ENCODE measurements at regions not wholly inside any gene's neighbourhood (a gene's known extent, or its start where the extent isn't known, plus 50 kb on each side); places are given as distances from the start of the nearest gene placed in this dataset.

DNA sequence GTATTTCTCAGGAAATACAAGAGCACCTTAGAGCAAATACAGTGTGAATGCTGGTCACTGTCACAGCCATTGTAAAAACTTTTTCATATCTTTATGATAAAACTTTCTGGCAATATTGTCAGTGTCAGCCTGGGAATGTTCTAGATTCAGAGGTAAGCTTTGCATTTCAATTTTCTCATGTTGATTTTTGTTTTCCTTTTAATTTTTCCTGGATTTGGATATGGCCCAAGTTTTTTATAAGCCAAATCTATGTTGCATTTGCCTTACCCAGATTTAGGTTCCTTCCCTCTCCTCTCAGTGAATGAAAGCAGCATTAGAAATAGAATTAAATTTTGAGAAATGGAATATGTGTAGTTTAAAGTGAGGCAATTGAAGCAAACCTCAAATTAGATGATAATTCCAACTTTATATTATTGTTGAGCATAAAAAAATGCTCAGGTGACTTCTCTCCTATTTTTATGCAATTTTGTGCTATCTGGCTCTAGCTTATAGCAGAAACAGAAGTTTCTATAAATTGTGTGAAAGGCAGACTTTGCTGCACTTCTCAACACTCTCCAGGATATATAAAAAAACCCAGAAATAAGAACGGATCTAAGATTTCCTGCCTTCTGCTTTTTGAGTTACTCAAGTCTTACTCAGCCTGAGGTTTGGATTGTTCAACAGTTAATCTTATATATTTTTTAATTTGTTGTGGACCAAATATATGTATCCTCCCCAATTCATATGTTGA, 368.2 kb upstream of the PRICKLE1 start:
- no peak for DNase-seq

DNA sequence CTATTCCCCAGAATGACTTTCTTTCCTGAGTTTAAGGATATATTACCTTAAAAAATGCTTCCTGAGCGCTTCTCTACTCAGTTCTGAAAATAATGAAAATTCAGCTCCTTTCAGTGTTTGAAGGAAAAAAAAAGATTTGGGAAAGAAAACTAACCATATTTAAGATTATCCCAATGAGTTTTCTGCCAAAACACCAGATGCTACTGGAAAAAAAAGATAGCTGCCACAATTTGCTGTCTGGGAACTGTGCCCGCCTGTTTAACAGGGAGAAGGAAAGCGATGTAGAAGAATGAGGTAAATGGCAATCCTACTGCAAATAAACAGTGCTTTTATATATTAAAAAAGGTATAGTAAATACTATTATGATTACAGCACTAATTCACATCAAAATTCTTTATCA, 367.6 kb upstream of the PRICKLE1 start:
- DNase-seq: peak; percentile 50

DNA sequence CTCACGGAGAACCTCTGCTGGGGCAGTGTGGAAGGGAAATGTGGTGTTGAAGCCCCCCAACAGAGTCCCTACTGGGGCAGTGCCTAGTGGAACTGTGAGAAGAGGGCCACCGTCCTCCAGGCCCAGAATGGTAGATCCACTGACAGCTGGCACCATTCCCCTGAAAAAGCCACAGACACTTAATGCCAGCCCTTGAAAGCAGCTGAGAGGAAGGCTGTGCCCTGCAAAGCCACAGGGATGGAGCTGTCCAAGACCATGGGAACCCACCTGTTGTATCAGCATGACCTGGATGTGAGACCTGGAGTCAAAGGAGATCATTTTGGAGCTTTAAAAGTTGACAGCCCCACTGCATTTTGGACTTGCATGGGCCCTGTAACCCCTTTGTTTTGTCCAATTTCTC, 363.5 kb upstream of the PRICKLE1 start:
- DNase-seq: no peak

DNA sequence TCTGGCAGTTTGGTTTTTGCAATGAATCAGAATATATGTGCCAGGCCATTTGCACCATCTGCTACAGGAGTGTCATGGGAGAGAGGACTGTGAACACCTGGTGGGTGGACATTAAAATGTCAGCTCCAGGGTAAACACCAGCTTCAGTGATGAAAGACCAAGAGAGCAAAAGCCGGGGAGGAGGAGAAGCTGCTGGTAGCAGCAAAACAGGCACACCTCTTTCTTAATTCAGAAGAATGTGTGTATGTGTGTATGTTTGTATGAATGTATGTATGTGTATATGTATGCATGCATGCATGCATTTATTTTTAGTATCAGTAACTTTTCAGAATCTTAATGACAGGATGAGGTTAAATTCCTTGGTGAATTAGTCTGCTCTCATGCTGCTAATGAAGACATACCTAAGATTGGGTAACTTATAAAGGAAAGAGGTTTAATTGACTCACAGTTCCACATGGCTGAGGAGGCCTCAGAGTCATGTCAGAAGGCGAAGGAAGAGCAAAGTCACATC, 357.4 kb upstream of the PRICKLE1 start:
- peak; percentile 55 for DNase-seq

DNA sequence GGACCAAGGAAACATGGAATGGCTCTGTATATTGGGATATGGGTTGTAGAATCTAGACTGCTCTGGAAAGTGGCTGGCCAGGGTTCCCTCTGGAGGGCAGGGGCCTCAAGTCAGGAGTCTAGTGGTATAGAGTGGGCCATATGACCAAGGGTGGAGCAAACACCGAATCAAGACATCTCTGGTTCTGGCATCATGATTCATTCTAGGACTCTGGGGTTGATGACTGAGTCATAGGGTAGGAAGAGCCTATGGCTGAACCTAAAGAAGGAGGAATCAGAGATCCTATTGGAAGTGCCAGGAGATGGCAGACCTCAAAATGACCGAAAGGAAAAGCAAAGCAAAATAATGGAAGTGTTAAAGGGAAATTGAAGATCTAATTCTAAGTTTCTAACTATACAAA, 356.4 kb upstream of the PRICKLE1 start:
- DNase-seq: no peak

- no peak for DNase-seq
These were observed 355.0 kb upstream of the PRICKLE1 start for GRCh38 chr12:42944516-42944915.

GRCh38 chr12:42936991-42937390, 347.4 kb upstream of the PRICKLE1 start:
- no peak for DNase-seq

DNA sequence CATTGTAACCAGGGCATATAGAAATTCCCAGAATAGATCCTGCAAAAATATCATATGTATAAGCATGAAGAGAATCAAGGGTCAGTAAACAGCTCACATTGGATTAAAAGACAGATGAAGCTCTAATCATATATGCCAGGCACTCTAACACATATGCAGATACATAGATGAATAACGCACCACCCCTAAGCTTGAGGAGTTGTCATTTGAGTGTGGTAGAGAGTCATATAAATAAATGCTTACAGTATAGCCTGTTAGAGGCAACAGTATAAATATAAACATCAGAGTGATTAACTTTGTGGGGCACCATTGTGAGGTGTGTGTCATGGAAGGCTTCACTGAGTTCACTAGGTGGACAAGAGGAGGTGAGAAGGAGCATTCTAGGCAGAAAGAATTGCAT, 346.7 kb upstream of the PRICKLE1 start:
- DNase-seq: no peak

- DNase-seq: no peak
These were observed 346.2 kb upstream of the PRICKLE1 start for GRCh38 chr12:42935756-42936155.

DNA sequence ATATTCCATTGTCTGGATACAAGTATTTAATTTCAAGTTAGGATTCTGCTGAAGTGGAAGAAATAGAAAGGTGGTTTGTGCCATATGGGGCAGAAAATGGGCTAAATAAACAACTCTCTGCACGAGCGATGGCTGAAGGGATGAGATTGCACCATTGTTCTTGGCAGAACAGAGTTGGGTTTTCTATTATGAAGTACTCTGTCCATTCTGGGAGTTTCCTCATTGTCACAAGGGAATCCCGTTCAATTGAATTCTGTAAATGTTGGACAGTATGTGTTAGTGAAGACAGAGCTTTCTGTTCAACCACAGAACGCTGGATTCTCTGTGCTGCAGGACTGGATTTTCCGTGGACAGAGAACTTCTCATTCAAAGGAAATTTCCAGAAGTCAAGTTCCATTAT, 345.5 kb upstream of the PRICKLE1 start:
- DNase-seq: no peak

- DNase-seq: no peak
These were observed 344.0 kb upstream of the PRICKLE1 start for GRCh38 chr12:42933461-42934081.

DNA sequence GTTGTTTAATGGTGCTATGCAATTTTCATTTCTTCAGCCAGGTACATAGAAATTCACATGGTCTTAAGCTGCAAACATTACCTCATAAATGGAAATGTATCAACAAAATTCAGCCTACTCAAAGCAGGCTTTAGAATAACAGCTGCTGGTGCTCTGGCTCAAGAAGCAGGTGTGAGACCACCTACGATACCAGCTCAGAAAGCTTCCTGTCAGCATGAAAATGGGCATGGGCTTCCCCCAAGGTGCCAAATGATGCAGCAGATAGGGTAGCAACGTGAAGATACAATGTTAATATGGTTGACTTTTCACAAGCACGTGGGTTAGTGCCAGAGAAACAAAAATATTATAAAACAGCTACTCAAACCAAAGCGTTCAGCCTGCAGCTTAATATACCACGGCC, 343.4 kb upstream of the PRICKLE1 start:
- DNase-seq: no peak

GRCh38 chr12:42926232-42926631, 336.7 kb upstream of the PRICKLE1 start:
- no peak for DNase-seq

GRCh38 chr12:42924482-42924881, 334.9 kb upstream of the PRICKLE1 start:
- no peak for DNase-seq

- DNase-seq: no peak
These were observed 334.0 kb upstream of the PRICKLE1 start for GRCh38 chr12:42923583-42923982.

GRCh38 chr12:42923156-42923555, 333.6 kb upstream of the PRICKLE1 start:
- no peak for DNase-seq

GRCh38 chr12:42922505-42922850, 332.9 kb upstream of the PRICKLE1 start:
- no peak for DNase-seq

DNA sequence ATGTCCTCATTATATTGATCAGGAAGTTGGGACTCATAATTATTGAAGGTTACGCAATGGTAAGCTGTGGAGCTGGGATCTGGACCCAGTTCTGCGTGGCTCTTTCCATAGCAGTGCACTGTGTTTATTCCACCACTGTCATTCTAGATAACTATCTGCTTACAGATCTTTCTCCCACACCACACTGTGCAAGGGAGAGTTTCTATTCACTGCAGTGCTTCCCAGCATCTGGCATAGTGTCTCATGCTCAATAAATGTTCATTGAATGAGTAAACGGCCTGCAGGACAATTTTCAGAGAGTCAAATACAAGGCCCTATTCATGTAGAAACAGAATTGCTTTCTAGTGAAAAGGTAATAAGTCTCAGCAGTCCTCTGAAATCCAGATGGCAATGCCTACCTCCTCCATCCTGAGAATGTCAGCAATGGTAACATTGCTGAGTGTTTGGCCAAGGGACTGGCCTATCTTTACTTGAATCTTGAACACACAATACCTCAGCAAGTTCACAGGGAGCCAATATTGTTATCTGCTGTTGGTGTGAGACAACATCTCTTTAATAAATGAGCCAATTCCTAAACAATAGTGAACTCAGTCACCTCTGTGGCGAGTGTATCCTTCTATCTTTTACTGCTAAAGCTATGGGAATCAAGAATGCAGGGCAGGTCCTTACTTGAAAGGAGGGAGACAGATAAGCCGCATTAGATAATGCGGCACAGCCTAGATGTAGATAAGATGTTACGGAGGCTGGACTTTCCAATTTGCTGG, 332.4 kb upstream of the PRICKLE1 start:
- no peak for DNase-seq

DNA sequence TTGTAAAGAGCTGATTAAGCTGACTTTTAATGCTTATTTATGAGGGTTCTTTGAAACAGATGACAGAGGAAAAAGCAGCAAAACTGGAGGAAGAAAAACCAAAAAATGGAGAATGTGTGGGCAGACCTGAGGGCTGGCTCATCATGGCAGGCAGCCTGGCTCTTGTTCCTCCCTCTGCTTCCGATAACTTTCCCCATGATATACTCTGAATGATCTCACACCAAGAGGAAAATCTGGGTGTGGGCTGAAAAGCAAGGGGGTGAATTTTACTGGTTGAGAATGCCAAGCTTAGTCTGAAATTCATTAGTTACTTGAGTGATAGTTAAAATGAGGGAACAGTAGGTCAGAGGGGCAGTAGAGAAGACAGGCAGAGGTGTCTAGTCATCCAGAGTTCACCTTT, 330.1 kb upstream of the PRICKLE1 start:
- DNase-seq: no peak

- no peak for DNase-seq
These were observed 328.9 kb upstream of the PRICKLE1 start for GRCh38 chr12:42918443-42918842.

GRCh38 chr12:42916143-42916542, 326.6 kb upstream of the PRICKLE1 start:
- no peak for DNase-seq

GRCh38 chr12:42915426-42915825, 325.9 kb upstream of the PRICKLE1 start:
- DNase-seq: no peak

DNA sequence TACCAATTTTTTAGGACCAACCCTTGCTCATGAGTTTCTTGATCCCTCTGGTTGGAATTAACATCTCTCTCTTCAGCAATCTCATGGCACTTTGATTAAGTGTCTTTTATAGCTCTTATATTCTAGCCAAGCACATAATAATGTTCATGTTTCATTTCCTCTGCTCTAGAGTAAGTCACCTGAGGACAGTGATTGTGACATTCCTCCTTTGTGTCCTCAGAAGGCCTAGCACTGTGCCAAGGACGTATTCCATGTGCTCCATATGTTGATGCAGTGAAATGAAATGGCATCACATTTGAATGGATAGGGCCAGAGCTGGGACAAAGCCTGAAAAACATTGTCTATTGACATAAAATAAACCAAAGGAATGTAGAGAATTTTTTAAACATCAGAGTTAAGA, 322.8 kb upstream of the PRICKLE1 start:
- no peak for DNase-seq

GRCh38 chr12:42910656-42911055, 321.1 kb upstream of the PRICKLE1 start:
- DNase-seq: no peak
